ENCODE measurements at regions not wholly inside any gene's neighbourhood (a gene's known extent, or its start where the extent isn't known, plus 50 kb on each side); places are given as distances from the start of the nearest gene placed in this dataset.

DNA sequence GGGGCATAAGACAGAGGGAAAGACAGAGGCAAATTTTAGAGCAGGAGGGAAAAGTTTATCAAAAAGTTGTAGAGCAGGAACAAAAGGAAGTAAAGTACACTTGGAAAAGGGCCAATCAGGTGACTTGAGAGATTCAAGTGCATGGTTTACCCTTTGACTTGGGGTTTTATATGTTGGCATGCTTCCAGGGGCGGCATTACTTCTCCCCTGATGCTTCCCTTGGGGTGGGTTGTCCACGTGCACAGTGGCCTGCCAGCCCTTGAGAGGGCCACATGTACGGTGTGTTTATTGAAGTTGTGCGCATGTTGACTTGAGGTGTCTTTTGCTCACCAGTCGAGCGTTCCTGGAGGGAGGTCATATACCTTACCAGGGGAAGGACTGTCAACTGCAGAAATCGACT is 259.5 kb upstream of the JARID2 start:
- TF ChIP-seq, protein P1, sequence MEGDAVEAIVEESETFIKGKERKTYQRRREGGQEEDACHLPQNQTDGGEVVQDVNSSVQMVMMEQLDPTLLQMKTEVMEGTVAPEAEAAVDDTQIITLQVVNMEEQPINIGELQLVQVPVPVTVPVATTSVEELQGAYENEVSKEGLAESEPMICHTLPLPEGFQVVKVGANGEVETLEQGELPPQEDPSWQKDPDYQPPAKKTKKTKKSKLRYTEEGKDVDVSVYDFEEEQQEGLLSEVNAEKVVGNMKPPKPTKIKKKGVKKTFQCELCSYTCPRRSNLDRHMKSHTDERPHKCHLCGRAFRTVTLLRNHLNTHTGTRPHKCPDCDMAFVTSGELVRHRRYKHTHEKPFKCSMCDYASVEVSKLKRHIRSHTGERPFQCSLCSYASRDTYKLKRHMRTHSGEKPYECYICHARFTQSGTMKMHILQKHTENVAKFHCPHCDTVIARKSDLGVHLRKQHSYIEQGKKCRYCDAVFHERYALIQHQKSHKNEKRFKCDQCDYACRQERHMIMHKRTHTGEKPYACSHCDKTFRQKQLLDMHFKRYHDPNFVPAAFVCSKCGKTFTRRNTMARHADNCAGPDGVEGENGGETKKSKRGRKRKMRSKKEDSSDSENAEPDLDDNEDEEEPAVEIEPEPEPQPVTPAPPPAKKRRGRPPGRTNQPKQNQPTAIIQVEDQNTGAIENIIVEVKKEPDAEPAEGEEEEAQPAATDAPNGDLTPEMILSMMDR (conservative IDR thresholded peaks at IDR 0.05; ENCODE audit: low read depth, low read length) = no peak
- no peak for DNase-seq (ENCODE audit: low read depth)
- H3K4me3 ChIP-seq (ENCODE audit: low read depth, low read length) = no peak overlapping the region

DNA sequence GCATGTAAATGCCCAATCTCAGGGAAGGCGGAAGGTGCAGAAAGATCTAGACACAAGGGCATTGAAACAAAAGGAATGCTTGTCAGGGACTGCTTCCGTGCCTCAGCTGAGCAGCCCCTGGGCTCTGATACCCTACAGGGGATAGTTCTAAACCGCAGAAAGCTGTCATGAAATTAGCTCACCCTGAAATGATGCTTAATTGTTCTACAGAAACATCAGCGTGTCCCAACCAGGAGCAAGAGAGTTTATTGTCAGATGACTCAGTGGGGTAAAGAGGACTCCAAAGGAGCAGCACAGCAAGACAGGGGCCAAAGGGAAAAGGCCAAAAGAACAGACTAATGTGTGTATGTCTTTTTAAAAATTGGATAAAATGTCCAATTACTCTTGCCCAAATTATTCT is 258.4 kb upstream of the JARID2 start:
- DNase-seq (ENCODE audit: low read depth) = no peak
- TF ChIP-seq, protein P1 (conservative IDR thresholded peaks at IDR 0.05; ENCODE audit: low read depth, low read length) = no peak
- no peak overlapping the region for H3K4me3 ChIP-seq (ENCODE audit: low read depth, low read length)

DNA sequence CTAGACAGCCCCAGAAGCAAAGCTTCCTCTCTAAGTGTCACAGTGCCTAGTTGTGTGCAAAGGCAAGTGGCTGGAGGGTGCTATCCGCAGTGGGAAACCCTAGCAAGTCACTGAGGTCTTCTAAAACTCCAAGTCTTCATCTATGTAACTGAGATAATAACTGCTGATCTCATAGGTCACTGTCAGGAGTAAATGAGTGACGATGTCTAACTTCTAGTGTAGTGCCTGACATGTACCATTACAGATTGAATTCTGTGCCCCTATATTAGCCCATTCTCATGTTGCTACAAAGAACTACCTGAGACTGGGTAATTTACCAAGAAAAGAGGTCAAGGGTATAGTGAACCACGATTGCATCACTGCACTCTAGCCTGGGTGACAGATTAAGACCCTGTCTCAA is 253.5 kb upstream of the JARID2 start:
- DNase-seq (ENCODE audit: low read depth) = no peak
- TF ChIP-seq, protein P1 (conservative IDR thresholded peaks at IDR 0.05; ENCODE audit: low read depth, low read length) = no peak
- no peak overlapping the region for H3K4me3 ChIP-seq (ENCODE audit: low read depth, low read length)

DNA sequence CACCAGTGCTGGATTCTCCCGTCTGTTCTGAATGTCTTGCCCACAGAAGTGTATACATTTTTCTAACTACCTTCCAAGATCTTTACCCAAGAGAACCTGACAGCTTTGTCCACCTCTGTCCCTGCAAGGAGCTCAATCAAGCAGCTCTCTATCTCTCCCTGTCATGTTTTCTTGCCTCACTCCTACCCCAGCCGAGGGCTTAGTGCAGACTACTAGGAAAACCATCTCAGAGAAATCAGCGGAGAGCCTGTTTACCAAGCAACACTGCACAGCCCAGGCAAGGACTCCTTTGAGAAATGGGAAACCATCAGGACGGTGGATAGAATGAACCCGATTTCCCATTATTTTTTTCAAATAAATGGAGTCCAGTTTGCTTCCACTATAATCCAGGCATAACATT is 250.7 kb upstream of the JARID2 start:
- no peak overlapping the region for H3K4me3 ChIP-seq (ENCODE audit: low read depth, low read length)
- DNase-seq (ENCODE audit: low read depth) = no peak
- TF ChIP-seq, protein P1 (conservative IDR thresholded peaks at IDR 0.05; ENCODE audit: low read depth, low read length) = no peak

DNA sequence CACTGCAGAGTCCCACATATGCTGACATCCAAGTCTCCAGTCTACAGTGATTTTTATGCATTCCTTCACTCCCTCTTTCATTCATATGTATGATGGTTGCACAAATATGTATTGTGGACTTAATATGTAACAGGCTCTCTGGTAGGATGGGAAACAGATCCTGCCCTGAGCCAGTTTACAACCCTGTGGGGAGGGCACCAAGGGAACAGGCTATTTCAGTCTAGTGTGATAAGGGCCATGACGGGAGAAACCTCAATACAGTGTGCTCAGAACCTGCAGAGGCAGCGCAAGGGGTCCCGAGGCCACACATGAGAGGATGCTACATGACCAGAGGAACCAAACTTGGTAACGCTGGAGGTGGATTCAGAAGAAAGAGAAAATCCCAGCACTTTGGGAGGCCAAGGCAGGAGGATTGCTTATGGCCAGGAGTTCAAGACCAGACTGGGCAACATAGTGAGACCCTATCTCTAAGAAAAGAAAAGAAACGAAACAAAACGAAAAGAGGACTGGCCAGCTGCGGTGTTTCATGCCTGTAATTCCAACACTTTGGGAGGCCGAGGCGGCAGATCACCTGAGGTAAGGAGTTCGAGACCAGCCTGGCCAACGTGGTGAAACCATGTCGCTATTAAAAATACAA is 249.8 kb upstream of the JARID2 start:
- TF ChIP-seq, protein P1 (conservative IDR thresholded peaks at IDR 0.05; ENCODE audit: low read depth, low read length) = no peak

DNA sequence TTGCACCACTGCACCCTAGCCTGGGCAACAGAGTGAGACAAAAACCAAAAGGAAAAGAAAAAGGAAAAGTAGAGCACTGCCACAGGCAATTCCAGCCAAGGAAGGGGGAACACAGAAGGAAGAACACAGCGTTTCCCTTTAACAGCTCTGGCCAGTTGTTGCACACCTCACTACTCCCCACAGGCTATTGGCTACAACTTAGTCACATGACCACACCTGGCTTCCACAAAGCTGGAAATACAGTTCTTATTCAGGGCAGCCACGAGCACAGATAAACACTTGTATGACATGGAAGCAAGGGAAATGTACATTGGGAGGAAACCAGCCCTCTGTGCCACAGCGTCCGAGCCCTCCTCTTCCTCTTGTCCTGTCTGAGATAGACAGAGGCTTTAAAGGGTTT is 249.0 kb upstream of the JARID2 start:
- no peak overlapping the region for H3K4me3 ChIP-seq (ENCODE audit: low read depth, low read length)
- TF ChIP-seq, protein P1 (conservative IDR thresholded peaks at IDR 0.05; ENCODE audit: low read depth, low read length) = no peak
- no peak for DNase-seq (ENCODE audit: low read depth)

More for the DNA sequence above, 249.8 kb upstream of the JARID2 start:
- no peak for DNase-seq (ENCODE audit: low read depth)
- H3K4me3 ChIP-seq (ENCODE audit: low read depth, low read length) = no peak overlapping the region

DNA sequence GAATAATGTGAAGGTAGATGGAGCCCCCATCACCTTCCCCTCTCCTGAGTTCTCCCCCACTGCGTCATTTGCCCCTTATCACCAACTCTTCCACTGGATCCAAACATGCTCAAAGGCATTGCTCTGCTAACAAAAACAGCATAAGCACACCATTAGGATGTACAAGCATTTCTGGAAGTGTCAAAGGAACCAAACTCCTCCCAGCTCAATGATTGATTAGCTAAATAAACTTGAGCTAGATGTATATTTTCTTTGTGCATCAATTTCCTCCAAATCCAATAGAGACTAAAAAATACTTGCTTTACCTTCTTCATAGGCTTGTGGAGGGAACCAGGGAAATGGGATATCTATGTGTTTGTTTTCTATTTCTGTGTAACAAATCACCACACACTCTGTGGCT is 248.4 kb upstream of the JARID2 start:
- no peak overlapping the region for H3K4me3 ChIP-seq (ENCODE audit: low read depth, low read length)
- TF ChIP-seq, protein P1 (conservative IDR thresholded peaks at IDR 0.05; ENCODE audit: low read depth, low read length) = no peak
- no peak for DNase-seq (ENCODE audit: low read depth)

Measured in epithelial cell of proximal tubule (primary cell).